ENCODE measurements at regions not wholly inside any gene's neighbourhood (a gene's known extent, or its start where the extent isn't known, plus 50 kb on each side); places are given as distances from the start of the nearest gene placed in this dataset.

DNA sequence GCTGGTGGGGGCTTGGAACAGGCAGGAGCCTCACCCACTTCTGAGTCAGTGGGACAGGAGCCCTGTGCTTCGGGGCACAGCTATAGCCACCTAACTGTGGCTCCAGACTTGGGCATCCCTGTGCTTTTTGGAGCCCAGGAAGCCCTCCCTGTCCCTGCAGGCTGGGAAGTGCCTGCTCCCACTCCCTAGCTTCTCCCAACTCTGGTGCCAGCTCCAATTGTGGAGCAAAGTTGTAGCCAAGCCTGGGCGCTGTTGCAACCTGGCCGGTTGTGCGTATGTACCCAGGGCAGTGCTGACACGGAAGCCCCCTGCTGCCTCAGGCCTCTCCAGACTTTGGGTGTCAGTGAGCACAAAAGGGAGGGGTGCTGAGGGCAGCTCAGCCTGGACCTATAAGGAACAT, 601.7 kb upstream of the GJE1 start:
- H3K27me3 Mint-ChIP-seq (ENCODE audit: low read depth, unreplicated experiment), result no peaks in the 10 kb centered on the region
- H3K4me3 ChIP-seq (ENCODE audit: insufficient read depth, low read depth, low read length), result no peak overlapping the region
- TF ChIP-seq, protein P1, sequence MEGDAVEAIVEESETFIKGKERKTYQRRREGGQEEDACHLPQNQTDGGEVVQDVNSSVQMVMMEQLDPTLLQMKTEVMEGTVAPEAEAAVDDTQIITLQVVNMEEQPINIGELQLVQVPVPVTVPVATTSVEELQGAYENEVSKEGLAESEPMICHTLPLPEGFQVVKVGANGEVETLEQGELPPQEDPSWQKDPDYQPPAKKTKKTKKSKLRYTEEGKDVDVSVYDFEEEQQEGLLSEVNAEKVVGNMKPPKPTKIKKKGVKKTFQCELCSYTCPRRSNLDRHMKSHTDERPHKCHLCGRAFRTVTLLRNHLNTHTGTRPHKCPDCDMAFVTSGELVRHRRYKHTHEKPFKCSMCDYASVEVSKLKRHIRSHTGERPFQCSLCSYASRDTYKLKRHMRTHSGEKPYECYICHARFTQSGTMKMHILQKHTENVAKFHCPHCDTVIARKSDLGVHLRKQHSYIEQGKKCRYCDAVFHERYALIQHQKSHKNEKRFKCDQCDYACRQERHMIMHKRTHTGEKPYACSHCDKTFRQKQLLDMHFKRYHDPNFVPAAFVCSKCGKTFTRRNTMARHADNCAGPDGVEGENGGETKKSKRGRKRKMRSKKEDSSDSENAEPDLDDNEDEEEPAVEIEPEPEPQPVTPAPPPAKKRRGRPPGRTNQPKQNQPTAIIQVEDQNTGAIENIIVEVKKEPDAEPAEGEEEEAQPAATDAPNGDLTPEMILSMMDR (IDR thresholded peaks at IDR 0.05; ENCODE audit: insufficient read depth, low read depth, low read length), result no peak
- TF ChIP-seq EZH2 (IDR thresholded peaks at IDR 0.05; ENCODE audit: insufficient read depth, low read length), result no peak
- FAIRE-seq (no peak), DNase-seq (ENCODE audit: low read depth) (no peak)
- H3K79me2 ChIP-seq (ENCODE audit: insufficient read depth, low read length), result no peaks in the 10 kb centered on the region
- H3K27ac Mint-ChIP-seq (ENCODE audit: unreplicated experiment), result no peak overlapping the region
- H3K36me3 Mint-ChIP-seq (ENCODE audit: low read depth, unreplicated experiment), result no peaks in the 10 kb centered on the region
- no peaks in the 10 kb centered on the region for H3K4me1 Mint-ChIP-seq (ENCODE audit: low read depth, unreplicated experiment)
- H3K4me1 ChIP-seq (ENCODE audit: insufficient read depth, low read length), result no peaks in the 10 kb centered on the region
- no peaks in the 10 kb centered on the region for H4K20me1 ChIP-seq (ENCODE audit: insufficient read depth, low read length)
- H3K27me3 ChIP-seq (ENCODE audit: insufficient read depth, low read length), result no peaks in the 10 kb centered on the region
- H3K9me3 Mint-ChIP-seq (ENCODE audit: unreplicated experiment), result peaks cover 5% of the 10 kb centered on the region
- no peak overlapping the region for H2AFZ ChIP-seq (ENCODE audit: low read depth, low read length)
- peaks cover 9% of the 10 kb centered on the region for H3K9me3 ChIP-seq (ENCODE audit: insufficient read depth, low read depth, low read length)
- H3K27ac ChIP-seq (ENCODE audit: low read depth, low read length), result no peak overlapping the region
- no peak overlapping the region for H3K4me2 ChIP-seq (ENCODE audit: low read length)
- no peak overlapping the region for H3K4me3 Mint-ChIP-seq (ENCODE audit: unreplicated experiment)
- no peak overlapping the region for H3K9ac ChIP-seq (ENCODE audit: low read length)
- no peaks in the 10 kb centered on the region for H3K36me3 ChIP-seq (ENCODE audit: insufficient read depth, low read length)

DNA sequence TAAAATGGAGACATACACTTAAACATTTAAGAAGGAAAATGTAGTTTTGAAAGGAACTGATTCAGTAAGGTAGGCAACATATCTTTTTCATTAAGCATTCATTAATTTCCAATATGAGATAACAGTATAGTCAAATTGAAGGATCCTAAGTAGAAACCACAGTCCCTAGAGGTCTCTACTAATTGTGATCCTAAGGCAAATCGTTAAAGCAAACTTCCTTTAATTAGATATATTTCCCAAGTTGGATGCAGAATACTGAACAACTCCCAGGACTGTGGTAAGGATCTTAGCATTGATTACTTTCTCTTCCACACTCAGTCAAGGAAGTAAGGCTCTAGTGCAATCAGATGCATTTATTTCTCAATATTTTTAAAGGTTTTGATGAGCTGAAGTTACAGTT, 604.1 kb upstream of the GJE1 start:
- no peak for TF ChIP-seq EZH2 (IDR thresholded peaks at IDR 0.05; ENCODE audit: insufficient read depth, low read length)
- TF ChIP-seq, protein P1 (IDR thresholded peaks at IDR 0.05; ENCODE audit: insufficient read depth, low read depth, low read length), result no peak
- Histone ChIP-seq H2AFZ (ENCODE audit: low read depth, low read length) (no peak overlapping the region), H3K27ac (ENCODE audit: low read depth, low read length) (no peak overlapping the region), H3K79me2 (ENCODE audit: insufficient read depth, low read length) (no peaks in the 10 kb centered on the region), H3K36me3 (ENCODE audit: insufficient read depth, low read length) (no peaks in the 10 kb centered on the region), H3K9ac (ENCODE audit: low read length) (no peak overlapping the region), H3K4me2 (ENCODE audit: low read length) (no peak overlapping the region), H4K20me1 (ENCODE audit: insufficient read depth, low read length) (no peaks in the 10 kb centered on the region), H3K4me1 (ENCODE audit: insufficient read depth, low read length) (no peaks in the 10 kb centered on the region), H3K9me3 (ENCODE audit: insufficient read depth, low read depth, low read length) (peaks cover 9% of the 10 kb centered on the region), H3K27me3 (ENCODE audit: insufficient read depth, low read length) (no peaks in the 10 kb centered on the region), H3K4me3 (ENCODE audit: insufficient read depth, low read depth, low read length) (no peak overlapping the region)
- no peak for DNase-seq (ENCODE audit: low read depth)
- Mint-ChIP-seq H3K36me3 (ENCODE audit: low read depth, unreplicated experiment) (no peaks in the 10 kb centered on the region), H3K9me3 (ENCODE audit: unreplicated experiment) (peaks cover 5% of the 10 kb centered on the region), H3K4me3 (ENCODE audit: unreplicated experiment) (no peak overlapping the region), H3K4me1 (ENCODE audit: low read depth, unreplicated experiment) (no peaks in the 10 kb centered on the region), H3K27me3 (ENCODE audit: low read depth, unreplicated experiment) (no peaks in the 10 kb centered on the region), H3K27ac (ENCODE audit: unreplicated experiment) (no peak overlapping the region)
- FAIRE-seq, result no peak

DNA sequence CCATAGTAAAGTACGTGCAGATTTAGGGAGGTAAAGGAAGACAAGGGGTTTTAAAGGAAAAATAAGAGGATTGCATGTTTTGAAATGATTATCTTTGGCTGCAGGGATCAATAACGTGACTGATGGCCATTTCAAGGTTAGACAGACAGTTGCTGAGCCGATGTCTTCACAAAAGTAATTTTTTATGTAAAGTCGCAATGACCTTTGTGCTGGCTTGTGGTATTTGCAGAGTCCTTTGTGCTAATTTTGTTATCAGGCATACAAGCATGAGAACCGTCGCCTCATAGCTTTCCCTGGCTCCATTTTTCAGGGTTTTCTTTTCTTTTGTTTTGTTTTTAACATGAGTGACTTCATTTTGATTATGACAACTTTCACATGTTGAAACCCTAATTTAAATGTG, 605.7 kb upstream of the GJE1 start:
- no peak overlapping the region for H3K9ac ChIP-seq (ENCODE audit: low read length)
- Mint-ChIP-seq H3K9me3 (ENCODE audit: unreplicated experiment) (peaks cover 2% of the 10 kb centered on the region), H3K4me3 (ENCODE audit: unreplicated experiment) (no peak overlapping the region), H3K27ac (ENCODE audit: unreplicated experiment) (no peak overlapping the region), H3K4me1 (ENCODE audit: low read depth, unreplicated experiment) (no peaks in the 10 kb centered on the region), H3K36me3 (ENCODE audit: low read depth, unreplicated experiment) (no peaks in the 10 kb centered on the region), H3K27me3 (ENCODE audit: low read depth, unreplicated experiment) (no peaks in the 10 kb centered on the region)
- FAIRE-seq (no peak), DNase-seq (ENCODE audit: low read depth) (no peak)
- no peak overlapping the region for H3K4me2 ChIP-seq (ENCODE audit: low read length)
- no peaks in the 10 kb centered on the region for H3K27me3 ChIP-seq (ENCODE audit: insufficient read depth, low read length)
- H3K36me3 ChIP-seq (ENCODE audit: insufficient read depth, low read length), result no peaks in the 10 kb centered on the region
- peaks cover 7% of the 10 kb centered on the region for H3K9me3 ChIP-seq (ENCODE audit: insufficient read depth, low read depth, low read length)
- TF ChIP-seq EZH2 (IDR thresholded peaks at IDR 0.05; ENCODE audit: insufficient read depth, low read length), result no peak
- TF ChIP-seq, protein P1 (IDR thresholded peaks at IDR 0.05; ENCODE audit: insufficient read depth, low read depth, low read length), result no peak
- no peak overlapping the region for H2AFZ ChIP-seq (ENCODE audit: low read depth, low read length)
- no peak overlapping the region for H3K27ac ChIP-seq (ENCODE audit: low read depth, low read length)
- H3K4me1 ChIP-seq (ENCODE audit: insufficient read depth, low read length), result no peaks in the 10 kb centered on the region
- H4K20me1 ChIP-seq (ENCODE audit: insufficient read depth, low read length), result no peaks in the 10 kb centered on the region
- no peaks in the 10 kb centered on the region for H3K79me2 ChIP-seq (ENCODE audit: insufficient read depth, low read length)
- H3K4me3 ChIP-seq (ENCODE audit: insufficient read depth, low read depth, low read length), result no peak overlapping the region
